ENCODE measurements at regions not wholly inside any gene's neighbourhood (a gene's known extent, or its start where the extent isn't known, plus 50 kb on each side); places are given as distances from the start of the nearest gene placed in this dataset.

GRCh38 chr16:5715155-5715554 is 617.6 kb upstream of the EEF2KMT start:
- ChIA-PET POLR2A (ENCODE audit: unreplicated experiment) (no interaction called here), CTCF (no interaction called here)
- Histone ChIP-seq H3K18ac (ENCODE audit: low read depth, low read length) (no peak overlapping the region), H4K5ac (ENCODE audit: low read depth, low read length) (no peak overlapping the region), H3K4me2 (ENCODE audit: low read depth, low read length) (no peak overlapping the region), H3K4me1 (ENCODE audit: control insufficient read depth, insufficient read depth, low read length) (no peaks in the 10 kb centered on the region), H3K9me3 (ENCODE audit: control insufficient read depth, insufficient read depth, low read length) (peaks cover 17% of the 10 kb centered on the region), H2AFZ (replicated peaks; ENCODE audit: low read length, poor library complexity) (no peak overlapping the region), H4K20me1 (ENCODE audit: insufficient read depth, low read length) (no peaks in the 10 kb centered on the region), H3K4ac (ENCODE audit: low read depth, low read length) (no peak overlapping the region), H3K14ac (replicated peaks; ENCODE audit: low read depth, low read length) (no peak overlapping the region), H2AK5ac (ENCODE audit: low read depth, low read length) (no peak overlapping the region), H3K79me1 (ENCODE audit: low read depth in 1 of 2, low read length in 2 of 2) (no peaks in the 10 kb centered on the region), H4K8ac (ENCODE audit: low read depth in 2 of 2, low read length in 2 of 2) (no peak overlapping the region), H2BK15ac (ENCODE audit: low read depth, low read length) (no peak overlapping the region), H3K56ac (ENCODE audit: extremely low read depth, insufficient read depth, low read length) (no peak overlapping the region), H2AK9ac (replicated peaks; ENCODE audit: low read depth, low read length, poor library complexity) (no peak overlapping the region), H3K36me3 (ENCODE audit: control insufficient read depth, insufficient read depth, low read length) (no peaks in the 10 kb centered on the region), H4K91ac (ENCODE audit: insufficient read depth, low read depth, low read length) (no peak overlapping the region), H3K4me3 (ENCODE audit: insufficient read depth, low read depth, low read length) (no peak overlapping the region), H3K23ac (ENCODE audit: low read depth, low read length) (no peak overlapping the region), H3K27me3 (ENCODE audit: control insufficient read depth, insufficient read depth, low read length) (no peaks in the 10 kb centered on the region), H3K27ac (ENCODE audit: insufficient read depth, low read length) (no peak overlapping the region), H3K9me1 (ENCODE audit: insufficient read depth, low read length) (no peaks in the 10 kb centered on the region), H3K9ac (ENCODE audit: low read depth, low read length) (no peak overlapping the region), H2BK5ac (ENCODE audit: low read depth, low read length, poor library complexity, severe bottlenecking) (no peak overlapping the region), H2BK120ac (ENCODE audit: low read depth, low read length) (no peak overlapping the region), H2BK20ac (ENCODE audit: low read depth, low read length) (no peak overlapping the region)
- WGBS, 2 experiments (ENCODE audit: extremely low coverage in 2 of 2, insufficient read length in 1 of 2), result no CpG with 5 or more reads among the region's 2 CpGs
- ATAC-seq (ENCODE audit: low read depth) (no peak), DNase-seq (no peak)
- no peak for TF ChIP-seq CTCF (conservative IDR thresholded peaks at IDR 0.05; ENCODE audit: low read depth, low read length)
- no peak for TF ChIP-seq NFE2L2 (IDR thresholded peaks at IDR 0.05; ENCODE audit: low read depth, low read length)
- no peak for TF ChIP-seq MAZ (IDR thresholded peaks at IDR 0.05; ENCODE audit: borderline replicate concordance, low read depth, low read length)
- no peak for TF ChIP-seq RCOR1 (IDR thresholded peaks at IDR 0.05; ENCODE audit: insufficient replicate concordance, low read length)
- TF ChIP-seq BHLHE40 (IDR thresholded peaks at IDR 0.05; ENCODE audit: low read depth, low read length), result no peak
- TF ChIP-seq MXI1 (IDR thresholded peaks at IDR 0.05; ENCODE audit: borderline replicate concordance, low read depth, low read length), result no peak
- TF ChIP-seq SMC3 (IDR thresholded peaks at IDR 0.05; ENCODE audit: low read depth, low read length), result no peak
- no peak for TF ChIP-seq CHD1 (IDR thresholded peaks at IDR 0.05; ENCODE audit: low read depth, low read length)
- TF ChIP-seq RAD21 (IDR thresholded peaks at IDR 0.05; ENCODE audit: low read length), result no peak
- no peak for TF ChIP-seq FOS (IDR thresholded peaks at IDR 0.05; ENCODE audit: low read depth, low read length)
- no peak for TF ChIP-seq USF2 (IDR thresholded peaks at IDR 0.05; ENCODE audit: low read depth, low read length)
- no peak for TF ChIP-seq ELK1 (IDR thresholded peaks at IDR 0.05; ENCODE audit: borderline replicate concordance, low read depth, low read length)
- in situ Hi-C loops (cut with MboI; ENCODE audit: low sequenced_read_pairs), result no loop called here
- no TSS peak for BruUV-seq (replicated peaks)
- intact Hi-C loops (cut with micrococcal nuclease), result no loop called here
- dilution Hi-C loops (cut with HindIII; ENCODE audit: low sequenced_read_pairs, unreplicated experiment), result no loop called here
